Stimulated activated CD8-positive, alpha-beta memory T cell treated with anti-CD3 and anti-CD28 coated beads, Interleukin-12 subunit alpha, Interleukin-12 subunit beta, amount 100 ng/mL, for 4 hours (primary cell): ENCODE measurements at regions not wholly inside any gene's neighbourhood (a gene's known extent, or its start where the extent isn't known, plus 50 kb on each side); places are given as distances from the start of the nearest gene placed in this dataset.

ENCODE experiments used
- DNase-seq: peaks from one replicate; pipeline ENCODE4 v3.0.0-alpha.2; 2020; ENCODE audit warnings: low read depth

GRCh38 chr11:87425391-87425790 is 387.7 kb downstream of the TMEM135 start:
- no peak for DNase-seq

GRCh38 chr11:87423161-87423560 is 385.4 kb downstream of the TMEM135 start:
- DNase-seq = no peak

- DNase-seq = no peak
These were observed 384.8 kb downstream of the TMEM135 start for GRCh38 chr11:87422566-87422965.

- no peak for DNase-seq
These were observed 383.7 kb downstream of the TMEM135 start for GRCh38 chr11:87421422-87421821.

- no peak for DNase-seq
These were observed 380.2 kb downstream of the TMEM135 start for GRCh38 chr11:87417951-87418350.

GRCh38 chr11:87405843-87406242 is 368.1 kb downstream of the TMEM135 start:
- no peak for DNase-seq

- no peak for DNase-seq
These were observed 367.6 kb downstream of the TMEM135 start for GRCh38 chr11:87405356-87405755.

- no peak for DNase-seq
These were observed 363.9 kb downstream of the TMEM135 start for GRCh38 chr11:87401653-87402052.

GRCh38 chr11:87399341-87399740 is 361.6 kb downstream of the TMEM135 start:
- no peak for DNase-seq

- DNase-seq = no peak
These were observed 361.2 kb downstream of the TMEM135 start for GRCh38 chr11:87398931-87399330.

GRCh38 chr11:87397011-87397865 is 359.5 kb downstream of the TMEM135 start:
- DNase-seq = no peak

- DNase-seq = no peak
These were observed 357.2 kb downstream of the TMEM135 start for GRCh38 chr11:87394924-87395323.

- no peak for DNase-seq
These were observed 354.9 kb downstream of the TMEM135 start for GRCh38 chr11:87392665-87393064.

- no peak for DNase-seq
These were observed 353.8 kb downstream of the TMEM135 start for GRCh38 chr11:87391496-87391895.

- no peak for DNase-seq
These were observed 346.5 kb downstream of the TMEM135 start for GRCh38 chr11:87384078-87384729.

GRCh38 chr11:87374038-87374807 is 336.5 kb downstream of the TMEM135 start:
- no peak for DNase-seq
